GM19238 (cell line): ENCODE measurements at regions not wholly inside any gene's neighbourhood (a gene's known extent, or its start where the extent isn't known, plus 50 kb on each side); places are given as distances from the start of the nearest gene placed in this dataset.
"Not testable (repeated sequence)": the region's sequence is repeated elsewhere in the genome, so short reads cannot be mapped to it uniquely, and the experiment has no call there.

ENCODE experiments used
- DNase-seq: peaks from one replicate; pipeline ENCODE4 v3.0.0; 2011; ENCODE audit warnings: low spot score; ENCODE audit not compliant: insufficient read length

DNA sequence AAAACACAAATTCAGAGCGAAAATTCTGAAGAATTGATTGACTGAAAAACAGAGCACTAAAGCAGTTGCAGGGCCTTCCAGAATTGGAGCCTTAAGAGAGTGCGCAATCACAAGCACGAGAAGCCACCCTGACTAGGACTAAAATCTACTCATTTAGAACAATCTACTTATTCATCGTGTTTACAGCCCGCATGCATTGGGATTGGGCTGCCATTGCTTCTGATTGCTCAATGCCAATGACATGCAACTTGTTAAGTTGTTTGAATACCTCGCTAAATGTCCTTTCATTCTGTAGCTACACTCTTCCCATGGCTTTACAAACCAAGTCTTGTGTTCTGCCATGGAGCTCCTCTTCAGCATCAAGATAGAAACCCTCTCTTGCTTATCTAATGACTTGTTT lies 425.9 kb upstream of the POM121L12 start:
- DNase-seq: no peak

DNA sequence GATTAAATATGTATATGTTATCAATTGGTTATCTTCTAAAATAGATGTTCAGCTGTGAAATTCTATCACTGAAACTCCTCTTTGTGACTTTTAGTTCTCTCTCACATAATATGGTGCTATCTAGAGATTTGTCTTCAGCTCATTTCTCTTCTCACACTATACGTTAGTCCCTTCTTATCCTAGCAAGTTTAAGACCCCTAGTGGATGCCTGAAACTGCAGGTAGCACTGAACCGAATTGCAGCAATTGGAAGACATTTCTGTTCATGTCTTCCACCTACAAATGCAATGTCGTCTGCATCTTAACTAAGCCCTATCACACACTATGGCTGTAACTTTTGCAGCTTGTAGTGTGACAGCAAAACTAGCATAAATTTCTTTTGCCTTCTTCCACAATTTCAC lies 442.7 kb upstream of the POM121L12 start:
- no peak for DNase-seq

DNA sequence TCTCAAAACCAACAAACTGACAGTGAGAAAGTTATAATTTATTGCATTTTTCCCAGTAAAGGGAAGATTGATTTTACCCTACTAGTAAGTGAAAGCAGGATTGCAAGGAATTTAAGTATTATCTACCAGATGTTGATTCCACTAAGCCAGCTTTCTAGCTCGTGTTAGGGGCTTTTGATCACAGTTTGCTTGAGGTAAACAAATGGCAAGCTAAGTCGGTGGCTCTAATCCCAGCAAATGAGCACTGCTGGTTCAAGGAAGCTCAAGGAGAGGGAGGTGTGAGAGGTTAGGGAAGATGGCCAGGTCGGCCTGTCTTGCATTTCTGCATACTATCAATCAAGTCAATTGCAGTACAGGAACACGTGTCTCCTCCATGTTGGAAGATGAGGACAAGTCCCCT lies 448.7 kb upstream of the POM121L12 start:
- no peak for DNase-seq

DNA sequence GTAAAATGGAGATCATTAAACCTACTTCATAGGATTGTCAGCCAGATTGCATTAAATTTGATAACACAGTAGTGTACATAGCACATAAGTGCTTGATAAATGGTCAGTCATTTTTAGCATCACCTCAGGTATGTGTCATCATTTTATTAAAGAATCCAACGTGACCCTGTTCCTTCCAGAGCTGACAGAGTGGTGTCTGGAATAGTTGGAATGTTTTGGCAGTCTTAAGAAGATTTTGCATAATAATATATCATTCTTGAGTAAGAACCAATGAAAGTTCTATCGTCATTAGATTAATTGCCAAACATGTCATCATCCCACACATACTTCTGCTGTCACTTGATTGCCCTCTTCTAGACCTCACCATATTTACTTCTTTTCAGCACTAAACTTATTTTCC lies 451.4 kb upstream of the POM121L12 start:
- DNase-seq: no peak

DNA sequence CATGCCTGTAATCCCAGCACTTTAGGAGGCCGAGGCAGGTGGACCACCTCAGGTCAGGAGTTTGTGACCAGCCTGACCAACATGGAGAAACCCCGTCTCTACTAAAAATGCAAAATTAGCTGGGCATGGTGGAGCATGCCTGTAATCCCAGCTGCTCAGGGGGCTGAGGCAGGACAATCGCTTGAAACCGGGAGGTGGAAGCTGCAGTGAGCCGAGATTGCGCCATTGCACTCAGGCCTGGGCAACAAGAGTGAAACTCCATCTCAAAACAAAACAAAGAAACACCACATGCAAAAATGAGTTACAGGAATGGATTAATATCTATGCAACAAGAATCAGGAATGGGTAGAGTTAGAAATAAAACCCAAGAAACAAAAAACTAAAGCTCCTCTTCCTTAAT lies 462.3 kb upstream of the POM121L12 start:
- not testable (repeated sequence) for DNase-seq

DNA sequence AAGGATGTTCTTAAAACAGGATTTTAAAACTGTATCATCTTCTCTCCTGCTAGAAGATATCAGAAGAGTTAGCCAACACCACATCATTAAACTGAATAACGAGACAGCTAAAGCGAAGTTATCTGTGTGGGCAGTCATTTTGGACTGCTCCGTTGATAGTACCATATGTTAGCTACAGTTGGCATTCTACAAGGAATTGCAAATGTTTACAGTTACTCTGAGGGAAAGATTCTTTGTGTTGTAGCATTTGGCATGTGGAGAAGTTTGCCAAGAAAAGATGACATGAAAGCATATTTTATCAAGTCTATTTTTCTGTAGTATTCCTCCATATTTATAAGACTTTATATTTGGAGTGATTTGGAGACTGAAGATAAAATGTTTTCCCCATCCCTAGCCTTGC lies 464.4 kb upstream of the POM121L12 start:
- DNase-seq: no peak

DNA sequence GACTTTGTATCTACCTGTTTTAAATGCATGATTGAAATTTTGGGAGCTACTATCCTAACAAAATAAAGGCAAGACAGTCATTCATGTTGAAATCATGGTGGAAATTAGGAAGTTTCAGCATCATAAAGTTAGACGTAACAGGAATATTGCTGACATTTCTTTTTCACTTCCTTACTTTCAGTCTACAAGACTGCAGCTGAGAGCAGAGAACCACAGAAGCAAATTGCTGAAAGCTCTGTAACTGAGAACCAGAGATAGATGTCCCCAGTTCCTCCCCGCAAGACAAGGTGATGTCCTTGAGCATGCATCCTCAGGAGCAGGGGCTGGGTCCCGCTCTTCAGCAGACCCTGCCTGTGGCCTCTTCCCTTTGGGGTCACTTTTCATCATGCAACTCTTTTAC lies 466.3 kb upstream of the POM121L12 start:
- no peak for DNase-seq

DNA sequence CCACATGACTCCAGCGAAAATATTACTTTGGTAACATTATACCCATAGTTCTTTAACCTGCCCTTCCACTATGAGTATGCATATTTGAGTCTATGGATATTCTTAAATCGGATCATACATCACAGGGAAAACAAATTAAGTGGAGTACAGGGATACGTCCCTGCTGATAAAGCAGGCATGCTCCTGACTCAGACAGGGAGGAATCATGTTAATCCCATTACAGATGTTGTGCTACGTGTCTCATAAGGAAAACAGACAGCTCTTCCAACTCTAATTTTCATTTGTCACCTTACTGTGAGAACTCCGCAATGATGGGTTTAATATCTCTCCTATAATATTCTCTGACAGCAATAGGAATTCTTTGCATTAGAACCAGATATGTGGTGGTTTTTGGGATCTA lies 469.5 kb upstream of the POM121L12 start:
- no peak for DNase-seq

DNA sequence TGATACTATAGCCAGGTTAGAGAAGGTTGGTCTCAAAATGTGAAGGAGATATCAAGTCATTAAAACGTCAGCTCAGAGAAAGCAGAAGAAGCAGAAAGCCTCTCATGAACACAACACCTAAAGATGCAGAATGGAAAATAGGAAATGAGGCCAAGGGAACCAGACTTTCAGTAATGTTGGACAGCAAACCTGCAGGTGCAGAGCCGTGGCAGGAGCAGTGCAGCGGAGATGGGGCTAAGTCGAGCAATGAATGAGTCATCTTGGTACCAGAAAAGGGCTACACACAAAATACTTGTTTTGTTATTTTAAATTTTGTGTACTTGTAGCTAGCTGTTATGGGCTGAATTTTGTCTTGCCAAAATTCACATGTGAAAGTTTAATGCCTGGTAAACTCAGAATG lies 479.6 kb upstream of the POM121L12 start:
- DNase-seq: no peak

DNA sequence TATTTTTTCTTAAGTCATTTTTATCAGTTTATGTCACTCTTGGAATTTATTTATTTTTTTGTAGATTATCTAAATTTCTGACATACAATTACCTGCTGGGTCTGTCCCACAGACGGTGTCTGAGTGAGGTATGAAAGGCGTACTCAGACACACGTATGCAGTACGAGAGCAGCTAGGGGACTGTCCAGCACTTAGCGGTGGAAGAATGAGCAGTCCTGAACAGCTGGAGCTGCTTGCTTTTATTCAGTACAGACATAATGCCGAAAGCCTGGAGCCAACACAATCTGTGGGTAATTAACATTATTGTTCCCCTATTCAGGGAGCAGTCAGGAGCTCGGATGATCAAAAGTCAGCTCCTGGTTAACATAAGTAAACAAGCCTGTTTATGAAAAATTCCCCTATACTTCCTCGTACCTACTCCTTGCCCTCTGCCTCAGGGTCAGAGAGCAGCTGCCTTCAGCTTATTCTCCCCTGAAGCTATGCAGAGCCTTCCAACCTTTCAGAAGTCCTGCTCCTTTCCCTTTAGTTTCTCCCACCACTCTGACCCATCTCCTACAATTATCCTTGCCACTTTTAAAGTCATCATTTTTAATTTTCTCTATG lies 488.0 kb upstream of the POM121L12 start:
- no peak for DNase-seq

DNA sequence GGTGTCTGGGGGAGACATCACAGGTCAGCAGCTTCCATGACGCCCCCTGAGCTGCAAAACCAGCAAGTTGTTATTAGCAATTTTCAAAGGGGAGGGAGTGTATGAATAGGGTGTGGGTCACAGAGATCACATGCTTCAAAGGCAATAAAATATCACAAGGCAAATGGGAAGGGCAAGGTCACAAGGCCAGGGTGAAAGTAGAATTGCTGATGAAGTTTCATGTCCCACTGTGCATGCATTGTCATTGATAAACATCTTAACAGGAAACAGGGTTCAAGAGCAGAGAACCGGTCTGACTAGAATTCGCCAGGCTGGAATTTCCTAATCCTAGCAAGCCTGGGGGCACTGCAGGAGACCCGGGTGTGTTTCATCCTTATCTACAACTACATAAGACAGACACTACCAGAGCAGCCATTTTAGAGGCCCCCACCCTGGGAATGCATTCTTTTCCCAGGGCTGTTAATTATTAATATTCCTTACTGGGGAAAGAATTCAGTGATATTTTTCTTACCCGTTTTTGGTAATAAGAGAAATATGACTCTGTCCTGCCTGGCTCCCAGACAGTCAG lies 494.2 kb upstream of the POM121L12 start:
- DNase-seq: not testable (repeated sequence)

DNA sequence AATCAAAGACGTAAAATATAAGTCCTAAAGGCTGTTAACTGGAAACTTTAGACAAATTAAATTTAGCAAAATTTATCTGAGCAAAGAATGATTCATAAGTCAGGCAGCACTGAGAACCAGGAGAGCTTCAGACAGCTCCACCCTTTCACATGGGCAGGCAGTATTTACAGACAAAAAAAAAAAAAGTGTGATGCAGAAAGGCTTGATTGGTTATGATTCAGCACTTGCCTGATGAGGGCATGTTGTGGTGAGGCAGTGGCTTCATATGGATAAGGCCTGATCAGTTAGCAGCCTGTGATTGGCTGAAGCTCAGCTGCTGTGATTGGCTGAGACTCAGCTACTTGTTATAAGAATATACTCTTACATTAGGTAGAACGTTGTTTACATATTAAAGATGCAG lies 495.4 kb upstream of the POM121L12 start:
- DNase-seq: no peak

DNA sequence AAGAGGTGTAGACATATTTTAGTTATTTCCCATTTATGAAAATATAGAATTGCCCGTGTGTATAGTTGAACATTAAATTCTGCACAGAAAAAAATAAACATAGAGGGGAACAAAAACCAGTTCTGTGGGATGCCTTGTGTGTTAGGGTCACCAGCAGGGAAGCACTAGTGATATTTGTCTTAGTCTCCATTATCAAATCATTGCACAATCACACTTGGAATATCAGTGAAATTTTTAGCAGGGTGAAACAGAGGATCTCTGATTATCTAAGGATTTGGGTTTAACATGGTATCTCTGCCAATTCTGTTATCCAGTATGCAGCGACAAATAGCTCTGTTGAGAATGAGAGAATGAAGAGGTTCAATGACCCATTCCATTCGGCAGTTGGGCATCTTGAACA lies 496.0 kb upstream of the POM121L12 start:
- DNase-seq: no peak

DNA sequence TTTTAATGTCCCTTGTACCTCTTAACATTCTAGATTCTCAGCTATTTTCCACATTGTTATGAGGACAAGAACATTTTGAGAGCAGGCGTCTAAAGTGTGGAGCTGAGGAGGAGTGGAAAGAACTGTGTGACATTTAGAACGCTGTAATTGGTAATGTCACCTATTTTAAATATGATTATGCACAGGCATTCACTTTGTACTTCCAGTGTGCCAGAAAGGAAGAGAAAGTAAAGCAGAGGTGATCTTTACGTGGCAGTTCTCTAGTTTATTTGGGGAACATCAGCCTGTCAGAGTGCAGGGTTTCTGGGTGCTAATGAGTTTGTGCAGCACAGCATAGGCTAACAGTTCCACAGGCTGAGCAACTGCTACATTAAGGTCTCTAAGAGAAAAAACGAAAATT lies 498.4 kb upstream of the POM121L12 start:
- no peak for DNase-seq

DNA sequence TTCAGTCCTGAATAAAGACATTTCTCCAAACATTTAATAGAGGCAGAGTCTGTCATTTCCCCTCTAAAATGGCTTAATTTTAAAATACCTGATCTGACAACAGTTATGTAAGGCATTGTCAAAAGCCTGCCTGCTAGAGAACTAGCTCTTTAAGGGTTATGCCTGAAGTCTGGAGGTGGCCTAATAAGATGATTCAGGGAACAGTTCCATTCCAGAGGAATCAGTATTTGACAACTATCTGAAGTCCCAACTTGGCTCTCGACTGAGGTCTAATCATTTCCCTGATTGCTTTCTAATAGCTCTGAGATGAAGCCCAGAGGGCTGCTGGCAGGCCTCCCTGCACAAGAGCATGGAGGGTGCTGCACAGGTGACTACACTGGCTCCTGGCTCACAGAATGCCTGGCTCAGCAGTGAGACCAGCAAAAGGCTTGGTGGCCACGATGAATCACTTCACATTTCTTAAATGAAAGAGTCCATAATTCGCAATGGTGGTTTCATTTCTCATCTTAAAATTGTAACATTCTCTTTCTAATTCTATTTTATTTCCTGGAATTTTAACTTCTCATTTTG lies 509.6 kb upstream of the POM121L12 start:
- DNase-seq: no peak

DNA sequence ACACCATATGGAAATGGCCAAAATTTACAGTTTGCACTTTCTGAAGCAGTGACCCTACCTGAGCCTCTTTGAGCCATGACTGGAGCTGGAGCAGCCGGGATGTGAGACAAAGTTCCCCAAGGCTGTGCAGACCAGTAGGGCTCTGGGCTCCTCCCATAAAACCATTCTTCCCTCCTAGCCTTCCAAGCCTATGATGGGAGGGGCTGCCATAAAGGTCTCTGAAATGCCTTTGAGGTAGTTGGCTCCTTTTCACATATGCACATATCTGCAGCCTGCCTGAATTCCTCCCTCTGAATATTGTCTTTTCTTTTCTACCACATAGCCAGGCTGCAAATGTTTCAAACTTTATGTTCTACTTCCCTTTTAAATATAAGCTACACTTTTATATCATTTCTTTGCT lies 516.6 kb upstream of the POM121L12 start:
- no peak for DNase-seq

DNA sequence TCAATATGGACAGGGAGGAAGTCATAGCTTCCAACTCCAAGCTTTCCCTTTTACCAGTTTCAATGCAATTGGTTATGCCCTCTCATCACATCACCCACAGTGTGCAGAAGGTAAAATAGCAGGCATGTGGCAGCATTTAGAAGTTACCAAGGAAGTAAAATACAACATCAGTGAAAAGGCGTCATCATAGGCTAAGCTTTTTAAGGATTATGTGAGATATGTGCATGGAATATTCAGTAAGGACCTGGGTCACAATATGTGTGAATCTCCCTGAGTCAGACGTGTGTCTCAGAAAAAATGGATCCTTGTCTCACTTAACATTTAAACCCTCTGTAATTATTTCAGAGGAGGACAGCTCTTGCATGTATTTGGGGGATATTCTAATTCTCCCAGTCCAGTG lies 522.8 kb upstream of the POM121L12 start:
- DNase-seq: no peak

DNA sequence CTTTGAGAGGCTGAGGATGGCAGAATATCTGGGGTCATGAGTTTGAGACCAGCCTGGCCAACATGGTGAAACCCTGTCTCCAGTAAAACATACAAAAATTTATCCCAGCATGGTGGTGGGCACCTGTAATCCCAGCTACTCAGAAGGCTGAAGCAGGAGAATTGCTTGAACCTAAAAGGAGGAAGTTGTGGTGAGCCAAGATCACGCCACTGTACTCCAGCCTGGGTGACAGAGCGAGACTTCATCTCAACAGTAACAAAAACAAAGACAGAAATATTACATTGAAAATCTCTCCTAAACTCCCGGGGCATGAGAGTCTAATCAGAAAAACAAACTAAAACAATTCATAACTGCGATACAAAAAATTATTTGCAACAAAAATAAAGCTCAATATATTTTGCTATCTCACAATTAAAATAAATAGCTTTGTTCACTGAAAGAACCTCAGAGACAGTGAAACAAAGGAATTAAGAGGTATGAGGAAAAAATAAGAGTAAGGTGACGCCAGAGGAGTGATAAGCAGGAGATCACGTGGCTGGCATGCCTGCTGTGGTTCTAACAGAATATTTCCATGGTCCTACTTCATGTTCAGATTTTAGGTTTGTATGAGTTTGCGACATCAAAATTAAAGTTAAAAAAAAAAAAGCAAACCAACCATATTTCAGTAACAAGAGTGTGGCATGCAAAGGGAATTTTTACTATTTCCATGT lies 527.7 kb upstream of the POM121L12 start:
- no peak for DNase-seq

DNA sequence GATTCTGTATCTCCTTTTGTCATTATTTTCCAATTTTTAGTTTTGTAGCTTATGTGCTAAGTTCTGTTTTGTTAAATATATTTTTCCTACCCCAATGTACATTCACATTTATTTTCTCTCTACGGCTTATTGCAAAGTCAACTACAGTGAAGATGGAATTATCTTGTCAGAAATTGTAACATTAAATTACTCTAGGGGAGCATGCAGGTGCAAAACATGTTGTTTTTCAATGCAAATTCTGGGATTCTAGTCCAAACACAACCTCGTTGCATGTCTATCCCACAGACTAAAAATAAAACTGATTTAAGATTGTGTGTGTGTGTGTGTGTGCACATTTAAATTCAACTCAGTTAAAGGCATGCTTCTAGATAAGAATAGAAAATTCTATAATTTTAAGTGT lies 529.1 kb upstream of the POM121L12 start:
- no peak for DNase-seq

DNA sequence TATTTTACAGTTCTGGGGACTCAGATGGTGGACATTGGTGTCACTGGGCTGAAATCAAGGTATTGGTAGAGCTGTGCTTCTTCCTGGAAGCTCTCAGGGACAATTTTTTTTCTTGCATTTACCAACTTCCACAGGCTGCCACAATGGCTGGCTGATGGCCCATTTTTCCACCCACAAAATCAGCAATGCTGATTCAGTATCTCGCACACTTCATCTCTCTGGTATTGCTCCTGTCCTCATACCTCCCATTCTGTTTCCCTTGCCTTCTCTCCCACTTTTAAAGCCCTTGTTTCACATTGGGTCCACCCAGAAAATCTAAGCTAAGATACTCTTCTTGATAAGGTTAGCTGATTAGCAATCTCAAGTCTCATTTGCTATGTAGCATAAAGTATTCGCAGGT lies 530.9 kb upstream of the POM121L12 start:
- DNase-seq: no peak

DNA sequence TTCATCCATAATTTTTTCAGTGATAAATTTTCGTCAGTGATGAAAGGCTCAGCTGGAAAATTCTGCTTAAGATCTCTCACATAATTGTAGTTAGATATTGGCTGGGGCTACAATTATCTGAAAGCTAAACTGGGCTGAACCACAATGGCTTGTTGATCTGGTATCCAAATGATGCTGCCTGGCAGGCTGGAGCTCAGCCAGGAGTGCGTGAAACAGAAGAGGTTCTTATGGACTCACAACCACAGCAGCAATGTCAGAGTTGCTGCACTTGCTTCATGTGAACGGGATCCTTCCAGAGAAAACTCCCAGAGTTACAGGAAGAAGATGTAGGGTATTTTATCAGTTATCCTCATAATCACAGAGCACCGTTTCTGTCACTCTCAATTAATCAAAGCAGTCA lies 533.2 kb upstream of the POM121L12 start:
- DNase-seq: no peak

DNA sequence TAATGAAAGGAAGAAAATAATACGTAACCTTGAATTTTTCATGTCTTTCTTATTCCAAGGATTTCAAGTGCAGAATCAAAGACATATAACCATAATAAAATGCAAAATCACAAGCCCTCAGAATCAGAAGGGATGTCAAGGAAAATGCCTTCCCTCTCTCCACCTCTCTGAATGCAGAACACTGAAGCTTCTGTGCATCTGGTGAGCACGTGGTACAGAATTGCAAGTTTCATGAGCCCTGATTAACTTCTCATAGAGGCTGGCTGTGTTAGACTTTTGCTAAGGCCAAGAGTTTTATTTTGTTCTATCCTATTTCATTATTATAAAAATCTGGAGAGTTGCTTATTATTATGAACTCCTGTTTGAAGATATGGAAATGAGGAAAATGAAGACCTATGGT lies 533.7 kb upstream of the POM121L12 start:
- no peak for DNase-seq

DNA sequence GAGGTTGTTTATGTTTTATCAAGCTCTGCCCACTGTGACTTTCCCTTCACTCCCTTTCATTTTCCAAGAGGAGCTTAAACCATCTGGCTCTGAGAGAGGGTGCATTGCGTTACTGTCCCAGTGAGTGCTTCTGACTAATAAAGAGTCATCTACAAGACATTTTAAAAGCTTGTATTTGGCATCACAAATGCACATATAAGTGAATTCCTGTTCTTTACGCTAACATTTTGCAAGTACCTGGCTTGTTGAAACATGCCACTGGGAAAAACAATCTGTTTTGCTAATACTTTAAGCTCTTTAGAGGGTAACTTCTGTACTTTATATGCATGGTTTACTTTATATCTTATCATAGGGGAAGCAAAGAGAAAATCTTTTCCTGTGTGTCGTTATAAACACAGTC lies 534.6 kb upstream of the POM121L12 start:
- no peak for DNase-seq
